ENCODE measurements at regions not wholly inside any gene's neighbourhood (a gene's known extent, or its start where the extent isn't known, plus 50 kb on each side); places are given as distances from the start of the nearest gene placed in this dataset.

GRCh38 chr2:83522891-83523493, 936.1 kb downstream of the SUCLG1 start:
- no peak overlapping the region for H3K27ac Mint-ChIP-seq
- no peaks in the 10 kb centered on the region for H3K4me1 Mint-ChIP-seq (ENCODE audit: low read depth)

DNA sequence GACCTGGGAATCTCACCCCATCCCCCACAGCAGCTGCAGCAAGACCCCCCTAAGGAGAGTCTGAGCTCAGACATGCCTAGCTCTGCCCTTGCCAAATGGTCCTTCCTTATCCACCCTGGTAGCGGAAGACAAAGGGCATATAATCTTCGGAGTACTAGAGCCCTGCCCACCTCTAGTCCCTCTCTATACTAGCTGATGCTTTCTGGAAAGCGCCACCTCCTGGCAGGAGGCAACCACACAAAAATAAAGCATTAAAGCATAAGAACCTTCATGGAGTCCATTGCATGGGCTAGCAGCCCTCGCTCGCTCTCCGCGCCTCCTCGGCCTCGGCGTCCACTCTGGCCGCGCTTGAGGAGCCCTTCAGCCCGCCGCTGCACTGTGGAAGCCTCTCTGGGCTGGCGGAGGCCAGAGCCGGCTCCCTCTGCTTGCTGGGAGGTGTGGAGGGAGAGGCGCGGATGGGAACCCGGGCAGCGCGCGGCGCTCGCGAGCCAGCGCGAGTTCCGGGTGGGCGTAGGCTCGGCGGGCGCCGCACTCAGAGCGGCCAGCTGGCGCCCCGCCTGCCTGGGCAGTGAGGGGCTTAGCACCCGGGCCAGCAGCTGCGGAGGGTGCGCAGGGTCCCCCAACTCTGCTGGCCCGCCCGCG, 941.2 kb downstream of the SUCLG1 start:
- Mint-ChIP-seq H3K4me3 (no peak overlapping the region), H3K4me1 (ENCODE audit: low read depth) (no peaks in the 10 kb centered on the region), H3K27ac (no peak overlapping the region), H3K36me3 (ENCODE audit: low read depth) (no peaks in the 10 kb centered on the region), H3K9me3 (peaks cover 12% of the 10 kb centered on the region), H3K27me3 (no peaks in the 10 kb centered on the region)
- DNase-seq = no peak

More at GRCh38 chr2:83522891-83523493, 936.1 kb downstream of the SUCLG1 start:
- Mint-ChIP-seq H3K9me3 (peaks cover 13% of the 10 kb centered on the region), H3K27me3 (no peaks in the 10 kb centered on the region), H3K4me3 (no peak overlapping the region), H3K36me3 (ENCODE audit: low read depth) (no peaks in the 10 kb centered on the region)
- no peak for DNase-seq

- no peak for DNase-seq
- no peaks in the 10 kb centered on the region for H3K4me1 Mint-ChIP-seq (ENCODE audit: low read depth)
- H3K4me3 Mint-ChIP-seq = no peak overlapping the region
- H3K36me3 Mint-ChIP-seq (ENCODE audit: low read depth) = no peaks in the 10 kb centered on the region
- peaks cover 9% of the 10 kb centered on the region for H3K9me3 Mint-ChIP-seq
- no peaks in the 10 kb centered on the region for H3K27me3 Mint-ChIP-seq
- H3K27ac Mint-ChIP-seq = no peak overlapping the region
Measured at GRCh38 chr2:83516503-83516902, 942.6 kb downstream of the SUCLG1 start.

GRCh38 chr2:83487451-83487850, 971.6 kb downstream of the SUCLG1 start:
- DNase-seq = no peak
- no peak overlapping the region for H3K27ac Mint-ChIP-seq
- peaks cover 2% of the 10 kb centered on the region for H3K9me3 Mint-ChIP-seq

GRCh38 chr2:83481436-83481835, 977.6 kb downstream of the SUCLG1 start:
- no peak for DNase-seq
- H3K4me3 Mint-ChIP-seq = no peak overlapping the region
- H3K4me1 Mint-ChIP-seq (ENCODE audit: low read depth) = no peaks in the 10 kb centered on the region
- no peak overlapping the region for H3K27ac Mint-ChIP-seq
- no peaks in the 10 kb centered on the region for H3K27me3 Mint-ChIP-seq
- H3K9me3 Mint-ChIP-seq = peaks cover 2% of the 10 kb centered on the region
- no peaks in the 10 kb centered on the region for H3K36me3 Mint-ChIP-seq (ENCODE audit: low read depth)

More at GRCh38 chr2:83487451-83487850, 971.6 kb downstream of the SUCLG1 start:
- Mint-ChIP-seq H3K4me3 (no peak overlapping the region), H3K27me3 (no peaks in the 10 kb centered on the region), H3K4me1 (ENCODE audit: low read depth) (no peaks in the 10 kb centered on the region), H3K36me3 (ENCODE audit: low read depth) (no peaks in the 10 kb centered on the region)

GRCh38 chr2:83478037-83478436, 981.0 kb downstream of the SUCLG1 start:
- Mint-ChIP-seq H3K27ac (no peak overlapping the region), H3K36me3 (ENCODE audit: low read depth) (no peaks in the 10 kb centered on the region), H3K4me3 (no peak overlapping the region), H3K9me3 (peaks cover 2% of the 10 kb centered on the region), H3K4me1 (ENCODE audit: low read depth) (no peaks in the 10 kb centered on the region), H3K27me3 (no peaks in the 10 kb centered on the region)
- no peak for DNase-seq

GRCh38 chr2:83475371-83475770, 983.7 kb downstream of the SUCLG1 start:
- peaks cover 8% of the 10 kb centered on the region for H3K9me3 Mint-ChIP-seq
- H3K36me3 Mint-ChIP-seq (ENCODE audit: low read depth) = no peaks in the 10 kb centered on the region
- no peak overlapping the region for H3K27ac Mint-ChIP-seq
- H3K27me3 Mint-ChIP-seq = no peaks in the 10 kb centered on the region
- no peak for DNase-seq
- H3K4me1 Mint-ChIP-seq (ENCODE audit: low read depth) = no peaks in the 10 kb centered on the region
- no peak overlapping the region for H3K4me3 Mint-ChIP-seq

GRCh38 chr2:83471655-83472054, 987.4 kb downstream of the SUCLG1 start:
- H3K27ac Mint-ChIP-seq = no peak overlapping the region
- no peak overlapping the region for H3K4me3 Mint-ChIP-seq
- no peaks in the 10 kb centered on the region for H3K36me3 Mint-ChIP-seq (ENCODE audit: low read depth)
- H3K4me1 Mint-ChIP-seq (ENCODE audit: low read depth) = no peaks in the 10 kb centered on the region
- H3K27me3 Mint-ChIP-seq = no peaks in the 10 kb centered on the region
- DNase-seq = no peak
- peaks cover 8% of the 10 kb centered on the region for H3K9me3 Mint-ChIP-seq

DNA sequence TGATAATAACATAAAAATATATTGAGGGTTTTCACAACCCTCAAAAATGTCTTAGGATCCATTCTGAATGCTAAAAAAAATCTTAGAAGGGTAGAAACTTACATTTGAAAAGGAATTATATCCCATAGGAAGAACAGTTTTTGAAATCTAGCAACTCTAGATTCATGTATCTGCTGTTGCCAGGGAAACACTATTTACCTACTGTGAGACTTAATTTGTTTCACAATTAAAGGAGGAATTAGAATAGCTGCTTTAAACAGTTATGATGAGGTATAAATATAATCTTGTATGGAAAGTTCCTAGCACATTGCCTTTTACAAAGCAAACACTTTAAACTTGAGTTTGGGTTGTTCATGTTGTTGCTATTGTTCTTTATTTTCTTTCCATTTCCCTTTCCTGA, 988.2 kb downstream of the SUCLG1 start:
- Mint-ChIP-seq H3K4me1 (ENCODE audit: low read depth) (no peaks in the 10 kb centered on the region), H3K9me3 (peaks cover 7% of the 10 kb centered on the region), H3K36me3 (ENCODE audit: low read depth) (no peaks in the 10 kb centered on the region), H3K27me3 (no peaks in the 10 kb centered on the region), H3K4me3 (no peak overlapping the region), H3K27ac (no peak overlapping the region)
- DNase-seq = no peak

- Mint-ChIP-seq H3K27ac (no peak overlapping the region), H3K27me3 (no peaks in the 10 kb centered on the region), H3K36me3 (ENCODE audit: low read depth) (no peaks in the 10 kb centered on the region), H3K9me3 (peaks cover 2% of the 10 kb centered on the region), H3K4me1 (ENCODE audit: low read depth) (no peaks in the 10 kb centered on the region), H3K4me3 (no peak overlapping the region)
- DNase-seq = no peak
Measured at GRCh38 chr2:83464444-83464843, 994.6 kb downstream of the SUCLG1 start.

DNA sequence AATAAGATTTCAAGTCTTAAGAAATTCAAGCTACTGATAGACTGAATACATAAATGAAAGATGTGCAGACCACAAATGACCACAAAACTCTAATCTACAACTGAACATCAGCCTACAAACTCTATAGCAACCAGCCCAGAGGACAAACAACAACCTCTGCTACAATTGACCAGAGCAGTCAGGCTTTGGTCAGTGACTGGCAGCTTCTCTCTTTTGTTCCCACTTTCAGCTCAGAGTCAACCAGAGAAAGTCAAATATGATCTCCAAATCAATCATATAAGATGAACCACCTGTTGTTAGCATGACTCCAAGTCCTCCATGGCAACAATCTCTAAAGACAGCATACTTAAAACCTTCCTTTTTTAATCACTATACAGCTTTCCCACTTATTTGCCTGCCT, 996.2 kb downstream of the SUCLG1 start:
- Mint-ChIP-seq H3K27me3 (no peaks in the 10 kb centered on the region), H3K4me1 (ENCODE audit: low read depth) (no peaks in the 10 kb centered on the region), H3K9me3 (peaks cover 2% of the 10 kb centered on the region), H3K36me3 (ENCODE audit: low read depth) (no peaks in the 10 kb centered on the region), H3K4me3 (no peak overlapping the region), H3K27ac (no peak overlapping the region)
- DNase-seq = no peak

- Mint-ChIP-seq H3K27me3 (no peaks in the 10 kb centered on the region), H3K9me3 (no peaks in the 10 kb centered on the region), H3K27ac (no peak overlapping the region), H3K4me1 (ENCODE audit: low read depth) (no peaks in the 10 kb centered on the region), H3K4me3 (no peak overlapping the region), H3K36me3 (ENCODE audit: low read depth) (no peaks in the 10 kb centered on the region)
- no peak for DNase-seq
Measured at GRCh38 chr2:83461135-83461534, 997.9 kb downstream of the SUCLG1 start.

DNA sequence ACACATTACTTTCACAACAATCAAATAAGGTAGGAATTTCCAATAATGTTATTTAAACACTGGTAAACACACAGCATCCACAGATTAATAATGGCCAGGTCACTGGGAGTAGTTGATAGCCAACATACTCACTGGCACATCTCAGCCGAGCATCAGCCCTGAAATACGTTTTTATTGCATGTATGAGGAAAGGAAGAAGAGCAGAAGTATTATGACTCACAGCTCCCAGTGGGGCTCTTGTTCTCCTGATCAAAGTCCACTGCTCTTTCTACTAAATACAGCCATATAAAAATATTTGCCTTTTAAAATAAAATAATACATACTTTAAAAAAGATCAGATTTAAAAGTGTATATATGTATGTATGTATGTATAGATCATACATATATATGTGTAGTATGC, 999.6 kb downstream of the SUCLG1 start:
- H3K27ac Mint-ChIP-seq = no peak overlapping the region
- no peaks in the 10 kb centered on the region for H3K36me3 Mint-ChIP-seq (ENCODE audit: low read depth)
- no peaks in the 10 kb centered on the region for H3K4me1 Mint-ChIP-seq (ENCODE audit: low read depth)
- H3K4me3 Mint-ChIP-seq = no peak overlapping the region
- H3K9me3 Mint-ChIP-seq = no peaks in the 10 kb centered on the region
- no peaks in the 10 kb centered on the region for H3K27me3 Mint-ChIP-seq
- no peak for DNase-seq

- Mint-ChIP-seq H3K27me3 (no peaks in the 10 kb centered on the region), H3K36me3 (ENCODE audit: low read depth) (no peaks in the 10 kb centered on the region), H3K9me3 (peaks cover 9% of the 10 kb centered on the region), H3K27ac (no peak overlapping the region), H3K4me3 (no peak overlapping the region), H3K4me1 (ENCODE audit: low read depth) (no peaks in the 10 kb centered on the region)
- DNase-seq = no peak
Measured at GRCh38 chr2:83435989-83436388, 1023.1 kb downstream of the SUCLG1 start.

DNA sequence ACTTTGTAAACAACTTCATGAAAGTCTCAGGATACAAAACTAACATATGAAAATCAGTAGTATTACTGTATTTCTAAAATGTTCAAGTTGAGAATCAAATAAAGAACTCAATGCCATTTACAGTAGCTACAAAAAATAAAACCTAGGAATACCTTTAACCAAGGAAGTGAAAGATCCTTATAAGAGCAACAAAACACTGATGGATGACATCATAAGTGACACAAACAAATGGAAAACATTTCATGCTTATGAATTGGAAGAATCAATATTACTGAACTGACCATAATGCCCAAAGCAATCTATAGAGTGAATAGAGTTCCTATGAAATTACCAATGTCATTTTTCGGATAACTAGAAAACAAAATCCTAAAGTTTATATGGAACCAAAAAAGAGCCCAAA, 1038.1 kb downstream of the SUCLG1 start:
- no peak for DNase-seq
- Mint-ChIP-seq H3K4me1 (ENCODE audit: low read depth) (no peaks in the 10 kb centered on the region), H3K27ac (no peak overlapping the region), H3K4me3 (no peak overlapping the region), H3K36me3 (ENCODE audit: low read depth) (no peaks in the 10 kb centered on the region), H3K27me3 (no peaks in the 10 kb centered on the region), H3K9me3 (peaks cover 39% of the 10 kb centered on the region)
